ENCODE measurements at regions not wholly inside any gene's neighbourhood (a gene's known extent, or its start where the extent isn't known, plus 50 kb on each side); places are given as distances from the start of the nearest gene placed in this dataset.

- no peak overlapping the region for H2AFZ ChIP-seq (ENCODE audit: low read length)
- no peak overlapping the region for H3K4me2 ChIP-seq (ENCODE audit: low read length)
- no peak overlapping the region for H3K4me3 ChIP-seq (ENCODE audit: low read depth, low read length, poor library complexity, severe bottlenecking)
- no peaks in the 10 kb centered on the region for H3K9me2 ChIP-seq (ENCODE audit: low read depth, low read length)
- no peak overlapping the region for H3K9ac ChIP-seq (ENCODE audit: low read length)
- H3K36me3 ChIP-seq (ENCODE audit: insufficient read depth, low read length): no peaks in the 10 kb centered on the region
- no peaks in the 10 kb centered on the region for H3K79me2 ChIP-seq (ENCODE audit: insufficient read depth, low read length)
- TF ChIP-seq CTCF (IDR thresholded peaks at IDR 0.05; ENCODE audit: low read length): no peak
- TF ChIP-seq EZH2 (IDR thresholded peaks at IDR 0.05; ENCODE audit: borderline replicate concordance, low read length): no peak
- no peaks in the 10 kb centered on the region for H3F3A ChIP-seq (ENCODE audit: insufficient read depth, low read length)
- no peaks in the 10 kb centered on the region for H4K20me1 ChIP-seq (ENCODE audit: insufficient read depth, low read length)
- H3K27ac ChIP-seq (ENCODE audit: low read depth, low read length, poor library complexity, severe bottlenecking): no peak overlapping the region
- no peaks in the 10 kb centered on the region for H3K27me3 ChIP-seq (ENCODE audit: insufficient read depth, low read length)
- no peaks in the 10 kb centered on the region for H3K9me3 ChIP-seq (ENCODE audit: low read length)
- no peaks in the 10 kb centered on the region for H3K4me1 ChIP-seq (ENCODE audit: insufficient read depth, low read length, severe bottlenecking)
Observed at GRCh38 chr17:33504571-33504970, 211.5 kb upstream of the ASIC2 start.

- Histone ChIP-seq H2AFZ (ENCODE audit: low read length) (no peak overlapping the region), H3K36me3 (ENCODE audit: insufficient read depth, low read length) (no peaks in the 10 kb centered on the region), H3K9me2 (ENCODE audit: low read depth, low read length) (no peaks in the 10 kb centered on the region), H3K79me2 (ENCODE audit: insufficient read depth, low read length) (no peaks in the 10 kb centered on the region), H3K27me3 (ENCODE audit: insufficient read depth, low read length) (no peaks in the 10 kb centered on the region), H4K20me1 (ENCODE audit: insufficient read depth, low read length) (no peaks in the 10 kb centered on the region), H3K9me3 (ENCODE audit: low read length) (no peaks in the 10 kb centered on the region), H3K4me3 (ENCODE audit: low read depth, low read length, poor library complexity, severe bottlenecking) (no peak overlapping the region), H3F3A (ENCODE audit: insufficient read depth, low read length) (no peaks in the 10 kb centered on the region), H3K9ac (ENCODE audit: low read length) (no peak overlapping the region), H3K27ac (ENCODE audit: low read depth, low read length, poor library complexity, severe bottlenecking) (no peak overlapping the region), H3K4me1 (ENCODE audit: insufficient read depth, low read length, severe bottlenecking) (no peaks in the 10 kb centered on the region), H3K4me2 (ENCODE audit: low read length) (no peak overlapping the region)
- TF ChIP-seq EZH2 (IDR thresholded peaks at IDR 0.05; ENCODE audit: borderline replicate concordance, low read length): no peak
- no peak for TF ChIP-seq CTCF (IDR thresholded peaks at IDR 0.05; ENCODE audit: low read length)
Observed at GRCh38 chr17:33506889-33507650, 214.0 kb upstream of the ASIC2 start.

GRCh38 chr17:33508215-33508614 is 215.1 kb upstream of the ASIC2 start:
- no peak overlapping the region for H3K9ac ChIP-seq (ENCODE audit: low read length)
- no peaks in the 10 kb centered on the region for H3K27me3 ChIP-seq (ENCODE audit: insufficient read depth, low read length)
- TF ChIP-seq CTCF (IDR thresholded peaks at IDR 0.05; ENCODE audit: low read length) (no peak), EZH2 (IDR thresholded peaks at IDR 0.05; ENCODE audit: borderline replicate concordance, low read length) (no peak)
- no peaks in the 10 kb centered on the region for H4K20me1 ChIP-seq (ENCODE audit: insufficient read depth, low read length)
- H3F3A ChIP-seq (ENCODE audit: insufficient read depth, low read length): no peaks in the 10 kb centered on the region
- no peak overlapping the region for H3K27ac ChIP-seq (ENCODE audit: low read depth, low read length, poor library complexity, severe bottlenecking)
- no peak overlapping the region for H2AFZ ChIP-seq (ENCODE audit: low read length)
- H3K9me3 ChIP-seq (ENCODE audit: low read length): no peaks in the 10 kb centered on the region
- H3K79me2 ChIP-seq (ENCODE audit: insufficient read depth, low read length): no peaks in the 10 kb centered on the region
- H3K9me2 ChIP-seq (ENCODE audit: low read depth, low read length): no peaks in the 10 kb centered on the region
- H3K4me2 ChIP-seq (ENCODE audit: low read length): no peak overlapping the region
- no peaks in the 10 kb centered on the region for H3K36me3 ChIP-seq (ENCODE audit: insufficient read depth, low read length)
- H3K4me3 ChIP-seq (ENCODE audit: low read depth, low read length, poor library complexity, severe bottlenecking): no peak overlapping the region
- H3K4me1 ChIP-seq (ENCODE audit: insufficient read depth, low read length, severe bottlenecking): no peaks in the 10 kb centered on the region
